Transverse colon (tissue), 4 donors: ENCODE measurements at regions not wholly inside any gene's neighbourhood (a gene's known extent, or its start where the extent isn't known, plus 50 kb on each side); places are given as distances from the start of the nearest gene placed in this dataset.

ENCODE experiments used
- CTCF ChIP-seq, 5 experiments: fragments of 200-600 bp in 3 of 5; fragments of 450-650 bp in 2 of 5; sonication (generic) in 3 of 5; IDR thresholded peaks; 1 replicate in 2 of 5; 2 replicates in 3 of 5; pipeline ENCODE4 v1.5.1; 2016 to 2017; ENCODE audit warnings: antibody characterized with exemption in 5 of 5, inconsistent platforms in 3 of 5, mild to moderate bottlenecking in 2 of 5, moderate library complexity in 1 of 5
- EP300 ChIP-seq: sonication (generic); formaldehyde crosslinking; IDR thresholded peaks from one replicate; pipeline ENCODE4 v1.6.1; 2017; ENCODE audit warnings: antibody characterized with exemption, low read depth
- POLR2A ChIP-seq: fragments of 450-650 bp; IDR thresholded peaks from one replicate; pipeline ENCODE4 v1.6.1; 2016; ENCODE audit warnings: antibody characterized with exemption, mild to moderate bottlenecking, moderate library complexity
- POLR2AphosphoS5 ChIP-seq, 3 donors: sonication (generic); formaldehyde crosslinking; IDR thresholded peaks; one replicate each; pipeline ENCODE4 v1.6.1; 2016; ENCODE audit warnings: antibody characterized with exemption in 3 of 3

- TF ChIP-seq CTCF (IDR thresholded peaks at IDR 0.05) = no peak
- no peak for TF ChIP-seq EP300
- no peak for TF ChIP-seq POLR2A
- no peak for TF ChIP-seq POLR2AphosphoS5 (IDR thresholded peaks at IDR 0.05)
These were observed 114.2 kb downstream of the TES start for GRCh38 chr7:116324582-116324981.
